GM12873 (cell line): ENCODE measurements at regions not wholly inside any gene's neighbourhood (a gene's known extent, or its start where the extent isn't known, plus 50 kb on each side); places are given as distances from the start of the nearest gene placed in this dataset.

Experiments used
- TF ChIP-seq, protein P1 (sequence below): IDR thresholded peaks from 2 replicates; pipeline ENCODE4 v1.5.1; 2012; ENCODE audit warnings: low read depth, mild to moderate bottlenecking, moderate library complexity, low read length, control low read depth; ENCODE audit not compliant: insufficient read depth; ENCODE audit errors: missing control alignments

DNA sequence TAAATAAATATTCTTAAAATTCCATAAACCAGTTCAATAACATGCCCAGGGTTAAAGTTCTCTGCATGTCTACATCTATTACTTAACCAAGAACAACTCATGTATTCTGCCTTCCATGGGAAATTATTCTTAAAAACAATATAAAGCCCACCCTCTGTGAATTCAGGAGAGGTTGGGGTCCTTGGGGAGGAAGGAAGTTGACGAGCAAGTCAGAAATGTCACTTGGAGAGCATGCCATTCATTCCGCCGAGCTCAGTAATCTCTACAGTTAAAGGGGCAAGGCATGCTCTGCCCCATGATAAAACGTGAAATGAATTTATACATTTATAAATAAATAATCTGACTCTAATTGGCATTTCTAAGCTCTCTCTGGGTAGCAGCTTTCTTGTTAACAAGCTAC, 405.1 kb downstream of the TOX3 start:
- TF ChIP-seq, protein P1, sequence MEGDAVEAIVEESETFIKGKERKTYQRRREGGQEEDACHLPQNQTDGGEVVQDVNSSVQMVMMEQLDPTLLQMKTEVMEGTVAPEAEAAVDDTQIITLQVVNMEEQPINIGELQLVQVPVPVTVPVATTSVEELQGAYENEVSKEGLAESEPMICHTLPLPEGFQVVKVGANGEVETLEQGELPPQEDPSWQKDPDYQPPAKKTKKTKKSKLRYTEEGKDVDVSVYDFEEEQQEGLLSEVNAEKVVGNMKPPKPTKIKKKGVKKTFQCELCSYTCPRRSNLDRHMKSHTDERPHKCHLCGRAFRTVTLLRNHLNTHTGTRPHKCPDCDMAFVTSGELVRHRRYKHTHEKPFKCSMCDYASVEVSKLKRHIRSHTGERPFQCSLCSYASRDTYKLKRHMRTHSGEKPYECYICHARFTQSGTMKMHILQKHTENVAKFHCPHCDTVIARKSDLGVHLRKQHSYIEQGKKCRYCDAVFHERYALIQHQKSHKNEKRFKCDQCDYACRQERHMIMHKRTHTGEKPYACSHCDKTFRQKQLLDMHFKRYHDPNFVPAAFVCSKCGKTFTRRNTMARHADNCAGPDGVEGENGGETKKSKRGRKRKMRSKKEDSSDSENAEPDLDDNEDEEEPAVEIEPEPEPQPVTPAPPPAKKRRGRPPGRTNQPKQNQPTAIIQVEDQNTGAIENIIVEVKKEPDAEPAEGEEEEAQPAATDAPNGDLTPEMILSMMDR = no peak

DNA sequence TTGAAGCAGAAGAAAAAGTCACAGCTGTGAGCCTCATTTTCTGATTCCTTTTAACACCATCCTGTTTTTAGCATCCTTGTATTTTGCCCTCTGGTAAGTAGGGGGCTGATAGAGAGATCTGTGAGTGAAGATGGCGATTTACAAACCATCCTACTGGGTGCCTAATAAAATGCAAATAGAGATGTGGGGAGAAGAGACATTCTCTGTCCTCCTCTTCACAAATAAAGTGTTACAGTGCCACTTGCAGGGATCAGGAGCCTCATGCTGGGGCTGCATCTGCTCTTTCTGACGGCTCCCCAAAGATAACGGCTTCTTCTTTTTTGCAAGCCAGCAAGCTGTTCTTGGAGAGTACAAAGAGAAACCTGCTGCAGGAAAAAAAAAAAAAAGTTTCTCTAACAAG, 418.6 kb downstream of the TOX3 start:
- TF ChIP-seq, protein P1 = no peak

- TF ChIP-seq, protein P1 = no peak
Observed at GRCh38 chr16:52123842-52124241, 423.1 kb downstream of the TOX3 start.

DNA sequence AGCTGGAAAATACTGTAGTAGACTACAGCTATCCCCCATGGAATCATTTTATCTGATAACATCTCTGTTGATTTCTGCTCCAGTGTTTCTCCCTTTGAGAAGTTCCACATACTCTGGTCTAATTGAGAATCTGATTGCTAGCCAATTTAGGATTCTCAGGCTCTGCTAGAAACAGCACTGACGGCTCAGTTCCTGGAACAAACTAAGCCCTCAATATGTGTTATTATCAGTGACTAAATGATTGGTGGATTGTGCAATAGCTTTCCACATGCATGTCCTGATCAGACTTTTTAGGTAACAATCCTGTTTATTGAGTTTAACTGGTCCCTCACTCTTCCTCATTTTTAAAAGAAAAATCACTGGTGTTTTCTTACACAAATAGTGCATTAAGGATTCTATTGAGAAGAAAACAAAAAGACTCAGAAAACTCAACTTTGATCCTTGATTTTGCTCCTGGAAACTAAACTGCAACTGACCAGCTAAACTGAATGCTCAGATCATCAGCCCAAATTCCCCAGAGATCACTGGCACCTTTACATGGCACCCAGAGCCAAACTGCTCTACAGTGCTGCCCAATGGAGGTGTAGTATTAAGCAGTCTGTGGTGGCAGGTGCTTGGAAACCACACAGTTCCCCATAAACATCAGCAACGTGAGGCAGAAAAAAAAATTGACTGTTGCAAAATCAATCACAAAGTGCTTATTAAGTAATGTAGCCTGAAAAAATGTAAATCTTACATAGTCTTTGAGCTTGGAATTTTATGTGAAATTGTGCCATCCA, 423.7 kb downstream of the TOX3 start:
- TF ChIP-seq, protein P1 = no peak

DNA sequence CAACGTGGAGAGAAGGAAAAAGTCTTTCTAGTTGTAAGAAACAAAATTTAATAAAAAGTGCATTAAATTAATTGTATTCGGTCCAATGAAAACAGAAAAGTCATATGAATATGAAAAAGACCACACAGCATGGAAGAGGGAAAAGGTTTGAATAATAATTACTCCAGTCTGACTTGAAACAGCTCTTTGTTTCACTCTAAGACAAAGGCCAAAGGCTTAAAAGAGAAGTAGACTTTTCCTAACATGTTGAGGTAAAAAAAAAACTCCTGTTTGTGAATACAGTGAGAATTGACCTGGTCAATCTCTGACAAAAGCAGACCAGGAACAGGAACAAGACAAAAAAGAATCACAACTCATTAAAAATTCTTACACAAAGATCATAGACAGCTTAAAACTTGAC, 429.8 kb downstream of the TOX3 start:
- TF ChIP-seq, protein P1 = no peak

- TF ChIP-seq, protein P1 = no peak
Observed at GRCh38 chr16:52114379-52114778, 432.6 kb downstream of the TOX3 start.

- TF ChIP-seq, protein P1 = no peak
Observed at GRCh38 chr16:52113533-52114183, 433.3 kb downstream of the TOX3 start.
